SU-DHL-6 (cell line): ENCODE measurements at regions not wholly inside any gene's neighbourhood (a gene's known extent, or its start where the extent isn't known, plus 50 kb on each side); places are given as distances from the start of the nearest gene placed in this dataset.

Source experiments
- H2AFZ ChIP-seq: fragments of 200-600 bp; sonication (generic); 2 replicates; pipeline ENCODE4 v1.6.1; 2014; ENCODE audit warnings: low read depth, mild to moderate bottlenecking, moderate library complexity, mixed read lengths, antibody characterized with exemption, low read length; ENCODE audit not compliant: severe bottlenecking
- H3F3A ChIP-seq: fragments of 200-600 bp; shearing (Covaris generic); 2 replicates; pipeline ENCODE4 v1.6.0; 2016; ENCODE audit warnings: antibody characterized with exemption, mild to moderate bottlenecking; ENCODE audit not compliant: insufficient read depth
- H3K27ac ChIP-seq: fragments of 200-600 bp; sonication (generic); 2 replicates; pipeline ENCODE4 v1.5.1; 2016; ENCODE audit warnings: low read depth, mild to moderate bottlenecking, low read length, moderate library complexity, mixed read lengths
- H3K27me3 ChIP-seq: fragments of 200-600 bp; sonication (generic), shearing (Covaris generic); 2 replicates; pipeline ENCODE4 v1.6.0; 2014; ENCODE audit warnings: mild to moderate bottlenecking, low read length
- H3K36me3 ChIP-seq: fragments of 200-600 bp; sonication (generic); 2 replicates; pipeline ENCODE4 v1.6.1; 2014; ENCODE audit warnings: mild to moderate bottlenecking, low read length, mixed read lengths
- H3K4me2 ChIP-seq: fragments of 300-600, 200-600 bp; shearing (Covaris generic), sonication (generic); 2 replicates; pipeline ENCODE4 v1.6.0; 2014; ENCODE audit warnings: low read length, low read depth, mild to moderate bottlenecking; ENCODE audit not compliant: poor library complexity, severe bottlenecking
- H3K4me3 ChIP-seq: fragments of 200-600 bp; sonication (generic); 2 replicates; pipeline ENCODE4 v1.5.1; 2014; ENCODE audit warnings: antibody characterized with exemption, low read length, mild to moderate bottlenecking, mixed read lengths; ENCODE audit not compliant: insufficient read depth, poor library complexity, severe bottlenecking
- H3K79me2 ChIP-seq: fragments of 200-600 bp; sonication (generic); 2 replicates; pipeline ENCODE4 v1.6.1; 2014; ENCODE audit warnings: mild to moderate bottlenecking, low read length, moderate library complexity; ENCODE audit not compliant: insufficient read depth
- H3K9ac ChIP-seq: fragments of 200-600 bp; sonication (generic); 2 replicates; pipeline ENCODE4 v1.7.0; 2014; ENCODE audit warnings: mild to moderate bottlenecking, low read length
- H3K9me2 ChIP-seq: fragments of 200-600 bp; sonication (generic); replicated peaks from 2 replicates; pipeline ENCODE4 v1.6.1; 2014; ENCODE audit warnings: low read length; ENCODE audit not compliant: insufficient read depth
- H3K9me3 ChIP-seq: fragments of 200-600 bp; sonication (generic); 2 replicates; pipeline ENCODE4 v1.6.1; 2014; ENCODE audit warnings: low read length, mixed read lengths; ENCODE audit not compliant: insufficient read depth
- H4K20me1 ChIP-seq: fragments of 200-600 bp; sonication (generic); 2 replicates; pipeline ENCODE4 v1.6.1; 2014; ENCODE audit warnings: low read depth, mild to moderate bottlenecking, antibody characterized with exemption, low read length, moderate library complexity, mixed read lengths
- CTCF ChIP-seq: fragments of 200-600 bp; sonication (generic); IDR thresholded peaks from one replicate; pipeline ENCODE4 v1.5.1; 2017; ENCODE audit warnings: antibody characterized with exemption, mild to moderate bottlenecking, low read length, moderate library complexity; ENCODE audit not compliant: insufficient read depth, poor library complexity, severe bottlenecking
- EZH2phosphoT487 ChIP-seq: fragments of 200-600 bp; sonication (generic), shearing (Covaris generic); conservative IDR thresholded peaks from 2 replicates; pipeline ENCODE4 v1.6.1; 2018; ENCODE audit warnings: mild to moderate bottlenecking, antibody characterized with exemption, low read length, moderate library complexity, mixed read lengths

- H3K4me2 ChIP-seq, result no peak overlapping the region
- H3K79me2 ChIP-seq, result no peaks in the 10 kb centered on the region
Measured at GRCh38 chr7:56291-56913, 136.0 kb upstream of the FAM20C start.

GRCh38 chr7:57071-57470, 135.3 kb upstream of the FAM20C start:
- H3K79me2 ChIP-seq, result no peaks in the 10 kb centered on the region
- no peak for TF ChIP-seq EZH2phosphoT487
- no peak for TF ChIP-seq CTCF
- no peak overlapping the region for H3K9ac ChIP-seq
- no peaks in the 10 kb centered on the region for H3K36me3 ChIP-seq
- H2AFZ ChIP-seq, result no peak overlapping the region
- no peaks in the 10 kb centered on the region for H3K9me3 ChIP-seq
- H3K4me2 ChIP-seq, result no peak overlapping the region
- no peak overlapping the region for H3K4me3 ChIP-seq
- no peaks in the 10 kb centered on the region for H3K9me2 ChIP-seq
- no peak overlapping the region for H3K27ac ChIP-seq
- H3F3A ChIP-seq, result no peaks in the 10 kb centered on the region
- no peaks in the 10 kb centered on the region for H4K20me1 ChIP-seq
- H3K27me3 ChIP-seq, result no peaks in the 10 kb centered on the region

More at GRCh38 chr7:56291-56913, 136.0 kb upstream of the FAM20C start:
- H4K20me1 ChIP-seq, result no peaks in the 10 kb centered on the region
- no peaks in the 10 kb centered on the region for H3K36me3 ChIP-seq
- H3K4me3 ChIP-seq, result no peak overlapping the region
- no peak overlapping the region for H3K27ac ChIP-seq
- TF ChIP-seq CTCF (no peak), EZH2phosphoT487 (no peak)
- H3K9me2 ChIP-seq, result no peaks in the 10 kb centered on the region
- no peaks in the 10 kb centered on the region for H3K27me3 ChIP-seq
- H3F3A ChIP-seq, result no peaks in the 10 kb centered on the region
- H2AFZ ChIP-seq, result no peak overlapping the region
- no peak overlapping the region for H3K9ac ChIP-seq
- H3K9me3 ChIP-seq, result no peaks in the 10 kb centered on the region

GRCh38 chr7:57482-58255, 134.7 kb upstream of the FAM20C start:
- Histone ChIP-seq H3K27ac (no peak overlapping the region), H3K4me2 (no peak overlapping the region), H2AFZ (no peak overlapping the region), H3K27me3 (no peaks in the 10 kb centered on the region), H3F3A (no peaks in the 10 kb centered on the region), H4K20me1 (no peaks in the 10 kb centered on the region), H3K79me2 (no peaks in the 10 kb centered on the region), H3K36me3 (no peaks in the 10 kb centered on the region), H3K4me3 (no peak overlapping the region), H3K9ac (no peak overlapping the region), H3K9me2 (no peaks in the 10 kb centered on the region), H3K9me3 (no peaks in the 10 kb centered on the region)
- TF ChIP-seq EZH2phosphoT487 (no peak), CTCF (no peak)
